COLO668 (cell line): ENCODE measurements at regions not wholly inside any gene's neighbourhood (a gene's known extent, or its start where the extent isn't known, plus 50 kb on each side); places are given as distances from the start of the nearest gene placed in this dataset.
"Not testable (repeated sequence)": the region's sequence is repeated elsewhere in the genome, so short reads cannot be mapped to it uniquely, and the experiment has no call there.

Source experiments
- DNase-seq: peaks from one replicate; lab custom pipeline; 2025; ENCODE audit not compliant: unreplicated experiment; lab: John Stamatoyannopoulos, UW

- no peak for DNase-seq
Measured at GRCh38 chr12:113727651-113728061, 238.5 kb downstream of the RBM19 start.

DNA sequence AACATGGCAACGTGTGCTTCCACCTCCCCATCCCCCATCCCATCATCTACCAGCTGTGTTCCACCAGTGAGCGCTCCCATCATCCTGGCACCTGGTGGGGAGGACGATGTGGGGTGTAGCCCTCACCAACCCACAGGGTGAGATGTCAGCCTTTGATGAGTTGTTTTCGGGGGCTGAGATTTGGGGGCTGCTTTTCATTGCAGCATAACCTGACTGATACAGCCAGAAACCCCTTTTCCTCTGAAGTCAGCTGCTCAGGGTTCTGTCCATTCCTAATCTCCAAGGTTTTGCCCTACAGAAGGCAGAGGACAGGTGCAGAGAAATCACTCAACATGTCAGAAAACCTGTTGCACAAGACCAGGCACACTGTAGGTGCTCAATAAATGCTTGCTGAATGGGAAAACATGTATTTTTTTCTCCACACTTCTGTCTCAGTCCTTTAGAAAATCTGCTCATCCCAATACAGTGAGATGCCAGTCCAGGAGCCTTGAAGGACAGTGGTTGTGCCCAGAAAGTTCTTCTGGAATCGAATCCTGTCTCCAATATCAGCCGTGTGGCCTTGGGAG is 239.8 kb downstream of the RBM19 start:
- DNase-seq, result no peak

GRCh38 chr12:113725557-113725876 is 240.6 kb downstream of the RBM19 start:
- no peak for DNase-seq

DNA sequence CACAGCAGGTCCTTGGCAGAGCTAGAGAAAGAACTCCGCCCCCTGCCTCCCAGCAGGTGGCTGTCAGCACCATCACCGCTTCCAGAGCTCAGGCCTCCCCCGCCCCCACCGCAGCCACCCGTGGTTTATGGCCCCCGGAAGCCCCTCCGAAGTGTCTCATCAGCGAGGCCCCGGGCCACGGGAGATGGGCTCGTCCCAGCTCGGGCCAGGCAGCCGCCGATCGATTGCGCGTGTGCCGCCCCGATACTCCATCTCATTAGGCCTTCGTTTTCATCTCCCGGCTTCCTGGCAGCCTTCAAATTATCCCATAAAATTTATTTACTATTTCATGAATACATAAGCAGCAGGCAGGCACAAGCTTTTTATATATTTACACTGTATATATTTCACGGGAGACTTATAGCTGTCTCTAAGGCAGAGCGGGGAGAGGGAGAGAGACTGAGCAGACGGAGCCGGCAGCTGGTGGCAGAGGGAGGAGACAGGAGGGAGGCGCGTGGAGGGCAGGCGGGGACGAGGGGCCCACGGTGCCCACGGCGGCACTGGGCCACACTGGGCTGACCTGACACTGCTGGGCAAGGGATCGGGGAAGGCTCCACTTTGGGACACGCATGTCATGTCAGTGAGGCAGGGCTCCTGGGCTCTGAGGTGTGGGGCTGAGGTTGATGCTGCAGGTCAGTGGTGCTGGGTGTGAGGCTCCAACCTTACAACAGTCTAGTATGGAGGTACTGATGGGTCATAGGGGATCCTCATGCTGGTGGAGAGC is 241.2 kb downstream of the RBM19 start:
- DNase-seq, result peak; percentile 57

GRCh38 chr12:113723631-113724030 is 242.5 kb downstream of the RBM19 start:
- no peak for DNase-seq

GRCh38 chr12:113722747-113723146 is 243.4 kb downstream of the RBM19 start:
- no peak for DNase-seq

- DNase-seq, result no peak
Measured at GRCh38 chr12:113720629-113721028, 245.5 kb downstream of the RBM19 start.

GRCh38 chr12:113719911-113720591 is 246.1 kb downstream of the RBM19 start:
- DNase-seq, result no peak

GRCh38 chr12:113713156-113713555 is 241.5 kb upstream of the LHX5 start:
- DNase-seq, result no peak

DNA sequence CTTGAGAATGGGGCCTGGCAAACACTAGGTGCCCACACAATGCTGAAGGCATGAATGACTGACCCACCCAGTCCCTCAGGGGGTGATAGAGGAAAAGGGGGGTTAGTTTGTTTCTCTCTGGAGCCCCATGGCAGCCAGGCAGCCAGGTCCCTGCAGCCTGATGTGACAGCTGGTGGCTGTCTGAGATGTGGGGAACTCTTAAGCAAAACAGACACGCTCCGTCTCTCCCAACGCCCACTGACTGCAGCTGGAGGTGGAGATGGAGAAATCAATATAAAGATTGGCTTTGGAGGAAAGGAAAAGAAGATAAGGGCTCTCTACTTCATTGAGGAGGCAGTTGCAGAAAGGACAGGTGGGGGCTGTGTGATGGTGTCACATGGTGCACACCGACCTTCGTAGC is 240.8 kb upstream of the LHX5 start:
- DNase-seq, result no peak

DNA sequence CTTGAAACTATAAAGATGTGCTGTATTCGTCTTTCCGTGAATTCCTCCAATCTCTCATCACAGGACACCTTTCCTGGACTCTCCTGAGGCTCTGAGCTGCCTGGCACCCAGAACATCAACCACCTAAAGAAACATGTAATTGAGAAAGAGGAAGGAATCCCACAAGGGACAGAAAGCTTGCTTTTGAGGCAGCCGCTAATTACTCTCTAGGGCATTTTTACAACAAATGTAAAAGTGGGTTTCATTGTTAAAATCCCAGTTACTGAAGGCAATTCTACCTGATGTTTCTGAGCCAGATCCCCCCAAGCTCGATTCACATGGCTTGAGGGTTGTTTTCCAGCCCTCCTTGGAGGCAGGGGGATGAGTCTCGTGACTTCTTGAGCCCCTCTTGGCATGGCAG is 238.5 kb upstream of the LHX5 start:
- DNase-seq, result no peak

DNA sequence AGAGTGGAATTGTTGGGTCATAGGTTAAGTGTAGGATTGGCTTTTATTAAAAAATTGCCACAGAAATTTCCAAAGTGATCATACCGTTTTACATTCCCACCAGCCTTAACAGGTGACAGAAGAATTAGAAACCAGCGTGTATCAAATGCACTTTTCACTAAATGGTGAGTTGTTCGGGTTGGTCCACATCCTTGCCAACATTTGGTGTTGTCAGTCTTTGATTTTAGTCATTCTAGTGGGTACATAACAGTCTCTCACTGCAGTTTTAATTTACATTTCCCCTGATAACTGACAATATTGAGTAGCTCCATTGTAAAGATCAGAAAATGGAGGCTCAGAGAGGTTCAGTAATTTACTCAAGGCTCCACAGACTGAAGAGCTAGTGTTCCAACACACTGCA is 237.8 kb upstream of the LHX5 start:
- no peak for DNase-seq

- DNase-seq, result no peak
Measured at GRCh38 chr12:113702836-113703235, 231.2 kb upstream of the LHX5 start.

- no peak for DNase-seq
Measured at GRCh38 chr12:113702276-113702675, 230.6 kb upstream of the LHX5 start.

DNA sequence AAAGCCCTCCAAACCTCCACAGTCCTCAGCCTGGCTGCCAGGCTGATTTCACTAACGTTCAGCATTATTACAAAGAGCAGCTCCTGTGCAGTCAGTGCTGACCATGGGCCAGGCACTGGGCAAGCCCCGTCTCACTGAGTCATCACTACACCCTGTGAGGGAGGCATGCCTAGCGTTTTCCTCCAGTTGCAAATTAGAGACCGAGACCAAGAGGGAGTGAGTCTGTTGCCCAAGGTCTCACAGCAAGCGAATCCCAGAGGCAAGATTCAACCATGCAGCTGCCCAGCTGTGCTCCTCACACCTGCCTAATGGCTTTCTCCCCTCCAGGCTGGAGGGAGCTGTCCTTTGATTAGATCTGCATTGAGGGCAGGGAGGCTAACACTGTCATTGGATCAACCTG is 229.3 kb upstream of the LHX5 start:
- no peak for DNase-seq

GRCh38 chr12:113699984-113700383 is 228.3 kb upstream of the LHX5 start:
- DNase-seq, result not testable (repeated sequence)

- no peak for DNase-seq
Measured at GRCh38 chr12:113698510-113698858, 226.8 kb upstream of the LHX5 start.

DNA sequence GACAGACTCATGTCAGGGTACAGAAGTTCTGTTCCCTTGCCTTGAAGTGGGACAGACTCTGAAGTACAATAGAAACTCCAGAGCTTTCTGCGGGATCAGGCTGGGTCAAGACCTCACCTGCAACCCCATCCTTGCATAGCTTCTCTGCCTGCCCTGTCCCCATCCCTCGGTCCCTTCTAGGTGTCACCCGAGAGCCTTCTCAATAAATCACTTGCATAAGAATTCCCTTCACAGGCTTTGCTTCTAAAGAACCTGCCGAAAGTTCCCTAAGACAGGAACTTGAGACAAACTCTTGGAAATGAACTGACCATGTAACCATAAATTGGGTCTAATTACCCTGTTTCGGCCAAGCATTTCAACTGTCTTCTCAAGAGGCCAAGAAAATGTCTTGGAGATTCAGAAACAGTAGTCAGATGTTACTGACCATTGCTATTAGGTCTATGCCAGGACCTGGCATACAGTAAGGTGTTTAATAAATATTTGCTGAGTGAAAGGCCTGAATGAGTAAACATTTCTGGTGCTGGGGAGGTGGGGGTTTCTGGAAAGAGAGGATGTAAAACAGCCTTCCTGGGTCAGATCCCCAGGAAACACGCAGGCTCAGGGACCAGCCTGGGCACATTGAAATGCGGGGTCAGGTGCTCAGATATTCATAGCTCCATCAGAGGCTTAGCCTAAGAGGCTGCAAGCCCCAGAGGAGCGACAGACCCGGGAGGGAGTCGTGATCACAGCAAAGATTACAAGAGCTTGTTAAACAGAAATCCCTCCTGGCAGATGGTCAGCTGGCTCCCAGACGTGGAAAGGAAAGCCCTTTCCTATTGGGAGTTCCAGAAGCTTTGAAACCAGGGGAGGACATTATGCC is 226.2 kb upstream of the LHX5 start:
- DNase-seq, result no peak

DNA sequence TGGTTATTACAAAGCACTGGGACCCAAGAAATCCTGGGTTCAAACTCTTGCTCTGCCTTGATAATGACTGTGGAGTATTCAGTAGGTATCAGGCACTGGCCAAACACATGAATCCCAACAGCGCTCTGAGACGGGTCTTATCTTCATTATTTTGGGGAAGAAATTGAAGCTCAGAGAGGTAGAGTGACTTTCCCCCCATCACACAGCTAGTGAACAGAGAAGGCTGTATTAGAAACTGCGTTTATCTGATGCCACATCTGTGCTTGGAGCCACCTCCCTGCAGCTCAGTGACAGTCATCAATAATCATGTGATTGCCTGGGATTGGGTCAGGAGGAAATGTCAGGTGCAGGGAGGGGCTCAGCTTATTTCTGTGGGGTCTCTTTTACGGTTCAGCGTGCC is 225.4 kb upstream of the LHX5 start:
- no peak for DNase-seq

DNA sequence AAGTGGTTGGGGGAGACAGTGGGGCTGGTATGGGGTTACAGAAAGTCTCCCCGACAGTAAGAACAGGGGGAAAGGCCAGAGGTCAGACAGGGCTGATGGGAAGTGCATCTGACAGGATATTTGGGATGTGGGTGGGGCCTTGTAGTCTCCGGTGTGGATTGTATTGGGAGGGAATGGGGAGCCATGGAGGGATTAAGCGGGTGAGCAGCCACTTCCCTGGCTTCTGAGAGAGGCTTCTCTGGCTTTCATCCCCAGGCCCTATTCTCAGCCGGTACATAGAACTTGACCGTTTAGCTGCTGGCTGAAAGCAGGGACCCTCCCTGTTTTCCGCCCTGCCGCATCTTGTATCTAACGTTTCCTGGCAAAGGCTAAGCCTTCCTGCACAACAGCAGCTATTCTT is 222.0 kb upstream of the LHX5 start:
- DNase-seq, result no peak

GRCh38 chr12:113689047-113689610 is 217.5 kb upstream of the LHX5 start:
- DNase-seq, result no peak
